ENCODE measurements at regions not wholly inside any gene's neighbourhood (a gene's known extent, or its start where the extent isn't known, plus 50 kb on each side); places are given as distances from the start of the nearest gene placed in this dataset.
"Not testable (repeated sequence)": the region's sequence is repeated elsewhere in the genome, so short reads cannot be mapped to it uniquely, and the experiment has no call there.

DNA sequence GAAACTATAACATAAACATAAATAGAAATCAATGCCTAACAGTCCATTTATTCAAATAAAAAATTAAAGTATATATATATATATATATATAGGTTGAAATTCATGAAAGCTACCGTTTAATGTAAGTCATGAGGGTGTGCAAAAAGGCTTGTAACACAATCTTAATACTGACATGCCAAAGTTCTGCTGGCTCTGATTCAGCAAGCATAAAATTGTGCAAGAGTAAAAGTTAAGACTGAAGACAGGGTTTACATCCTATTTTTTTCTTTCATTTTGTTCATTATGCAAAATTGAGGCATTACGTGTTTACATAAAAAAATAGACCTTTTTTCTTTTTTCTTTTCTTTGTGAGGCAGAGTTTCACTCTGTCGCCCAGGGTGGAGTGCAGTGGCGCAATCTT lies 984.2 kb downstream of the FSCB start:
- no peaks in the 10 kb centered on the region for H3K79me2 ChIP-seq (ENCODE audit: insufficient read depth, low read length)
- no peaks in the 10 kb centered on the region for H4K20me1 ChIP-seq (ENCODE audit: insufficient read depth, low read length)
- no peak overlapping the region for H3K4me2 ChIP-seq (ENCODE audit: insufficient read depth, low read length)
- DNase-seq (no peak), ATAC-seq (ENCODE audit: insufficient read depth, low read depth) (no peak)
- no peak overlapping the region for H3K9ac ChIP-seq (ENCODE audit: low read depth, low read length)
- no peaks in the 10 kb centered on the region for H3K36me3 ChIP-seq (ENCODE audit: insufficient read depth, low read length)
- no peak overlapping the region for H2AFZ ChIP-seq (ENCODE audit: low read depth, low read length)
- no peak overlapping the region for H3K4me3 ChIP-seq (ENCODE audit: low read depth in 1 of 2, low read length in 2 of 2)
- H3K27me3 ChIP-seq (ENCODE audit: insufficient read depth, low read length, poor library complexity): no peaks in the 10 kb centered on the region
- H3K4me1 ChIP-seq (ENCODE audit: insufficient read depth, low read length): no peaks in the 10 kb centered on the region
- no peaks in the 10 kb centered on the region for H3K9me3 ChIP-seq (ENCODE audit: insufficient read depth, low read length, severe bottlenecking)
- no peak for TF ChIP-seq EZH2 (IDR thresholded peaks at IDR 0.05; ENCODE audit: borderline replicate concordance, low read depth, low read length, severe bottlenecking)
- no peak for TF ChIP-seq CTCF (IDR thresholded peaks at IDR 0.05; ENCODE audit: borderline replicate concordance, extremely low read depth, low read length, poor library complexity, severe bottlenecking)
- no peak overlapping the region for H3K27ac ChIP-seq (ENCODE audit: low read length)

DNA sequence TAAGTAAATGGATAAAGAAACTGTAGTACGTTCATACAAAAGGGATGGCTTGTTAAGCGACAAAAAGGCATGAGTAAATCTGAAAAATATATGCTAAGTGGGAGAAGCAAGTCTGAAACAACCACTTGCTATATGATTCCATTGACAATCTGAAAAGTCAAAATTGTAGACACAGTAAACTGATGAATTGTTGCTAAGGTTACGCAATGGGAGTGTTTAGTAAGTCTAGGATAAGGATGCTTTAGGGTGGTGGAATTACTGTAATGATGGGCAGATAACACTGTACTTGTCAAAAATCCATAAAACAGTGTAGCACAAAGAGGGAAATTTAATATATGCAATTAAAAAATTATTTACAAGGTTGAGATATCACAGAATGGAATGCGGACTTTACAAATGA lies 984.9 kb downstream of the FSCB start:
- Histone ChIP-seq H3K27ac (ENCODE audit: low read length) (no peak overlapping the region), H3K4me3 (ENCODE audit: low read depth in 1 of 2, low read length in 2 of 2) (no peak overlapping the region), H3K36me3 (ENCODE audit: insufficient read depth, low read length) (no peaks in the 10 kb centered on the region), H3K9me3 (ENCODE audit: insufficient read depth, low read length, severe bottlenecking) (no peaks in the 10 kb centered on the region), H3K27me3 (ENCODE audit: insufficient read depth, low read length, poor library complexity) (no peaks in the 10 kb centered on the region), H2AFZ (ENCODE audit: low read depth, low read length) (no peak overlapping the region), H3K4me2 (ENCODE audit: insufficient read depth, low read length) (no peak overlapping the region), H3K79me2 (ENCODE audit: insufficient read depth, low read length) (no peaks in the 10 kb centered on the region), H3K4me1 (ENCODE audit: insufficient read depth, low read length) (no peaks in the 10 kb centered on the region), H3K9ac (ENCODE audit: low read depth, low read length) (no peak overlapping the region), H4K20me1 (ENCODE audit: insufficient read depth, low read length) (no peaks in the 10 kb centered on the region)
- DNase-seq (no peak), ATAC-seq (ENCODE audit: insufficient read depth, low read depth) (no peak)
- TF ChIP-seq EZH2 (IDR thresholded peaks at IDR 0.05; ENCODE audit: borderline replicate concordance, low read depth, low read length, severe bottlenecking) (no peak), CTCF (IDR thresholded peaks at IDR 0.05; ENCODE audit: borderline replicate concordance, extremely low read depth, low read length, poor library complexity, severe bottlenecking) (no peak)

DNA sequence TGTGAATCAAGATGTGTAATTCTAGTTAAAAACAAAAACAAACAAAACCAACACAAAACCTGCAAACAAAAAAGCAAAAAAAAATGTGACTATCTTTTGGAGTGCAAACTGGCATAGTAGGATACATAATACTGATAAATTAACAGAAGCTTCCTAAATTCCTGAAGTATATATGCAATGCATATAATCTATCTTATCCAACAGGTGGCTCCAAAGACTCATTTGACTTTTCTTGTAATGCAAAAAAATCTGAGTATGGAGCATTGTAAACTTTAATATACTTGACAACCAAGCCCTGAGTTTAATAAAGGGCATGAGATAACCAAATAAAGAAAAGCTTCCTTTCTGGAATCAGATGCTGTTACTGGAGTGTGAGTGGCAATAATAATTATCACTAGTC lies 1003.6 kb downstream of the FSCB start:
- no peak overlapping the region for H3K9ac ChIP-seq (ENCODE audit: low read depth, low read length)
- TF ChIP-seq CTCF (IDR thresholded peaks at IDR 0.05; ENCODE audit: borderline replicate concordance, extremely low read depth, low read length, poor library complexity, severe bottlenecking) (no peak), EZH2 (IDR thresholded peaks at IDR 0.05; ENCODE audit: borderline replicate concordance, low read depth, low read length, severe bottlenecking) (no peak)
- DNase-seq (no peak), ATAC-seq (ENCODE audit: insufficient read depth, low read depth) (no peak)
- H3K4me1 ChIP-seq (ENCODE audit: insufficient read depth, low read length): no peaks in the 10 kb centered on the region
- H3K36me3 ChIP-seq (ENCODE audit: insufficient read depth, low read length): no peaks in the 10 kb centered on the region
- H3K79me2 ChIP-seq (ENCODE audit: insufficient read depth, low read length): no peaks in the 10 kb centered on the region
- H3K9me3 ChIP-seq (ENCODE audit: insufficient read depth, low read length, severe bottlenecking): no peaks in the 10 kb centered on the region
- H3K27ac ChIP-seq (ENCODE audit: low read length): no peak overlapping the region
- no peaks in the 10 kb centered on the region for H3K27me3 ChIP-seq (ENCODE audit: insufficient read depth, low read length, poor library complexity)
- H3K4me3 ChIP-seq (ENCODE audit: low read depth in 1 of 2, low read length in 2 of 2): no peak overlapping the region
- no peaks in the 10 kb centered on the region for H4K20me1 ChIP-seq (ENCODE audit: insufficient read depth, low read length)
- H3K4me2 ChIP-seq (ENCODE audit: insufficient read depth, low read length): no peak overlapping the region
- H2AFZ ChIP-seq (ENCODE audit: low read depth, low read length): no peak overlapping the region

DNA sequence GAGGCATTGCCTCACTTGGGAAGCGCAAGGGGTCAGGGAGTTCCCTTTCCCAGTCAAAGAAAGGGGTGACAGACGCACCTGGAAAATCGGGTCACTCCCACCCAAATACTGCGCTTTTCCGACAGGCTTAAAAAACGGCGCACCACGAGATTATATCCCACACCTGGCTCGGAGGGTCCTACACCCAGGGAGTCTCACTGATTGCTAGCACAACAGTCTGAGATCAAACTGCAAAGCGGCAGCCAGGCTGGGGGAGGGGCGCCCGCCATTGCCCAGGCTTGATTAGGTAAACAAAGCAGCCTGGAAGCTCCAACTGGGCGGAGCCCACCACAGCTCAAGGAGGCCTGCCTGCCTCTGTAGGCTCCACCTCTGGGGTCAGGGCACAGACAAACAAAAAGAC lies 1014.7 kb downstream of the FSCB start:
- DNase-seq; H3K36me3 ChIP-seq (ENCODE audit: insufficient read depth, low read length); H4K20me1 ChIP-seq (ENCODE audit: insufficient read depth, low read length); H2AFZ ChIP-seq (ENCODE audit: low read depth, low read length); H3K79me2 ChIP-seq (ENCODE audit: insufficient read depth, low read length); H3K27ac ChIP-seq (ENCODE audit: low read length); H3K4me3 ChIP-seq (ENCODE audit: low read depth in 1 of 2, low read length in 2 of 2); ATAC-seq (ENCODE audit: insufficient read depth, low read depth); H3K4me2 ChIP-seq (ENCODE audit: insufficient read depth, low read length); H3K4me1 ChIP-seq (ENCODE audit: insufficient read depth, low read length); H3K9ac ChIP-seq (ENCODE audit: low read depth, low read length); H3K9me3 ChIP-seq (ENCODE audit: insufficient read depth, low read length, severe bottlenecking); H3K27me3 ChIP-seq (ENCODE audit: insufficient read depth, low read length, poor library complexity): not testable (repeated sequence)

Measured in DND-41 (cell line).